Keratinocyte (primary cell): ENCODE measurements at regions not wholly inside any gene's neighbourhood (a gene's known extent, or its start where the extent isn't known, plus 50 kb on each side); places are given as distances from the start of the nearest gene placed in this dataset.

ENCODE experiments used
- CTCF ChIP-seq, 3 experiments: IDR thresholded peaks in 1 of 3; conservative IDR thresholded peaks in 1 of 3; optimal IDR thresholded peaks in 1 of 3; 2 replicates in 2 of 3; 3 replicates in 1 of 3; pipeline versions ENCODE3 to v1.5.1; 2011; ENCODE audit warnings: low read length in 3 of 3, mild to moderate bottlenecking in 3 of 3, moderate library complexity in 2 of 3, control low read depth in 1 of 3, inconsistent platforms in 1 of 3; ENCODE audit not compliant: insufficient read depth in 2 of 3; ENCODE audit errors: extremely low read depth in 1 of 3
- EZH2 ChIP-seq: IDR thresholded peaks from one replicate; pipeline ENCODE4 v1.6.1; 2012; ENCODE audit warnings: inconsistent platforms, mild to moderate bottlenecking, low read length, moderate library complexity

GRCh38 chr15:99495430-99496301 lies 70.1 kb upstream of the MEF2A start:
- TF ChIP-seq CTCF (optimal IDR thresholded peaks at IDR 0.05 in 1 of 3, IDR thresholded peaks at IDR 0.05 in 1 of 3, conservative IDR thresholded peaks at IDR 0.05 in 1 of 3; ENCODE audit: extremely low read depth in 1 of 3, insufficient read depth in 2 of 3, low read length in 3 of 3) = no peak
- TF ChIP-seq EZH2 = no peak
